HEK293T (cell line): ENCODE measurements at regions not wholly inside any gene's neighbourhood (a gene's known extent, or its start where the extent isn't known, plus 50 kb on each side); places are given as distances from the start of the nearest gene placed in this dataset.

Experiments
- CTCF ChIA-PET: fragments of 350-600 bp; formaldehyde crosslinking; extraction: SDS; loops from one replicate; lab custom pipeline; 2021; ENCODE audit warnings: antibody characterized with exemption, inconsistent platforms; lab: Yijun Ruan, JAX
- POLR2A ChIA-PET: fragments of 350-600 bp; formaldehyde crosslinking; extraction: SDS; loops from one replicate; lab custom pipeline; 2020; ENCODE audit warnings: antibody characterized with exemption, inconsistent platforms; lab: Yijun Ruan, JAX
- DNase-seq: peaks from one replicate; pipeline ENCODE4 v3.0.0; 2012; ENCODE audit warnings: mixed read lengths; ENCODE audit errors: extremely low spot score
- ARNT ChIP-seq: fragments of 450-650 bp; IDR thresholded peaks from 2 replicates; pipeline ENCODE4 v1.6.1; 2017; ENCODE audit warnings: mild to moderate bottlenecking
- BHLHE40 ChIP-seq: fragments of 450-650 bp; IDR thresholded peaks from 2 replicates; pipeline ENCODE4 v1.6.1; 2016; ENCODE audit warnings: mild to moderate bottlenecking, moderate library complexity, borderline replicate concordance
- CTBP1 ChIP-seq: fragments of 450-650 bp; IDR thresholded peaks from 2 replicates; pipeline ENCODE4 v1.6.1; 2016; ENCODE audit warnings: borderline replicate concordance
- ELF4 ChIP-seq: fragments of 450-650 bp; IDR thresholded peaks from 2 replicates; pipeline ENCODE4 v1.6.1; 2017; ENCODE audit warnings: antibody characterized with exemption
- FOXA1 ChIP-seq: fragments of 450-650 bp; IDR thresholded peaks from 2 replicates; pipeline ENCODE4 v1.6.1; 2016; ENCODE audit warnings: mild to moderate bottlenecking
- FOXK2 ChIP-seq: fragments of 450-650 bp; IDR thresholded peaks from 2 replicates; pipeline ENCODE4 v1.6.1; 2016; ENCODE audit warnings: mild to moderate bottlenecking
- FOXM1 ChIP-seq: fragments of 450-650 bp; IDR thresholded peaks from 2 replicates; pipeline ENCODE4 v1.6.1; 2017; ENCODE audit warnings: mild to moderate bottlenecking, borderline replicate concordance
- HDGF ChIP-seq: fragments of 450-650 bp; IDR thresholded peaks from 2 replicates; pipeline ENCODE4 v1.6.1; 2017; ENCODE audit warnings: antibody characterized with exemption, borderline replicate concordance
- L3MBTL2 ChIP-seq: fragments of 450-650 bp; conservative IDR thresholded peaks from 2 replicates; pipeline ENCODE4 v1.6.1; 2016; ENCODE audit warnings: mild to moderate bottlenecking
- LEF1 ChIP-seq: fragments of 450-650 bp; IDR thresholded peaks from 2 replicates; pipeline ENCODE4 v1.6.1; 2017; ENCODE audit warnings: mild to moderate bottlenecking, borderline replicate concordance
- NFRKB ChIP-seq: fragments of 450-650 bp; IDR thresholded peaks from 2 replicates; pipeline ENCODE4 v1.6.1; 2016; ENCODE audit warnings: mild to moderate bottlenecking, moderate library complexity
- SP1 ChIP-seq: fragments of 450-650 bp; IDR thresholded peaks from 2 replicates; pipeline ENCODE4 v1.6.1; 2017
- SUZ12 ChIP-seq: fragments of 450-650 bp; IDR thresholded peaks from 2 replicates; pipeline ENCODE4 v1.6.1; 2016; ENCODE audit warnings: mild to moderate bottlenecking
- TARDBP ChIP-seq: fragments of 450-650 bp; IDR thresholded peaks from 2 replicates; pipeline ENCODE4 v1.6.1; 2016
- ZNF384 ChIP-seq: fragments of 450-650 bp; IDR thresholded peaks from 2 replicates; pipeline ENCODE4 v1.6.1; 2016
- TF ChIP-seq, protein P1 (sequence below): fragments of 450-650 bp; IDR thresholded peaks from 2 replicates; pipeline ENCODE4 v1.6.1; 2016

DNA sequence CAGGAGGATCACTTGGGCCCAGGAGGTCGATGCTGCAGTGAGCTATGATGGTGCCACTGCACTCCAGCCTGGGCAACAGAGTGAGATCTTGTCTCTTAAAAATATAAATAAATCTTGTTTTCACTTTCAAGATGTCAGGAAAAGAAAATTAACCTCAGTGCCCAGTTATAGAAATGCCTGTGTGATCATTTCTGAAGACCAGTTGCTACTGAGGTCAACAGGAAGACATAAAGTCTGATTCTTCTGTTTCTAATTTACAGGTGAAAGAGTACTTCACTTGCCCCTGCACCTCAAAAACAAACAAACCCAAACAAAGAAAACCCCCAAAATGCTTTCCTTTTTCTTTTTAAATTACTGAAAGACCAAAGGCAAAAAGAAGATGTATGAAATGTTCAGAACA, 174.3 kb upstream of the NBEA start:
- CTCF ChIA-PET: no interaction called here

DNA sequence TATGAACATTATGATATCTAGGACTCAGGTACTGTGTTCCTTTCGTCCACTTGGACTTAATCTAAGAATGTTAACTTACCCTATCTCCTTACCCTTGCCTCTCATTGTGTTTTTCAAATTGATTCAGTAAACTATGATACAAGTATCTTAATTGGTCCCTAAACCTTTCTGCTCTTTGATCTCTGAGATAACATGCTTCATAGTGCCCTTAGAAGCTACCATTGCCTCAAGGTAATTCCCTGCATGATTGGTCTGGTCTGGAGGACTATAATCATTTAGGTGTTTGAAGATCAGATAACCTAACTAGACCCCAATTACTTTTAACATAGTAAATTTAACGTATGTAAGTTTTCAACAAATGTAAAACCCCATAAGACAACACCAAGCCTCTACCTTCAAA, 169.9 kb upstream of the NBEA start:
- ChIA-PET POLR2A (no interaction called here), CTCF (no interaction called here)
- TF ChIP-seq ZNF384 (no peak), HDGF (no peak), LEF1 (no peak), BHLHE40 (no peak), ARNT (no peak), CTBP1 (no peak), NFRKB (no peak), ELF4 (no peak), SP1 (no peak), SUZ12 (no peak), FOXK2 (no peak), TARDBP (no peak)
- TF ChIP-seq, protein P1, sequence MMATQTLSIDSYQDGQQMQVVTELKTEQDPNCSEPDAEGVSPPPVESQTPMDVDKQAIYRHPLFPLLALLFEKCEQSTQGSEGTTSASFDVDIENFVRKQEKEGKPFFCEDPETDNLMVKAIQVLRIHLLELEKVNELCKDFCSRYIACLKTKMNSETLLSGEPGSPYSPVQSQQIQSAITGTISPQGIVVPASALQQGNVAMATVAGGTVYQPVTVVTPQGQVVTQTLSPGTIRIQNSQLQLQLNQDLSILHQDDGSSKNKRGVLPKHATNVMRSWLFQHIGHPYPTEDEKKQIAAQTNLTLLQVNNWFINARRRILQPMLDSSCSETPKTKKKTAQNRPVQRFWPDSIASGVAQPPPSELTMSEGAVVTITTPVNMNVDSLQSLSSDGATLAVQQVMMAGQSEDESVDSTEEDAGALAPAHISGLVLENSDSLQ: no peak

More for the DNA sequence above, 174.3 kb upstream of the NBEA start:
- TF ChIP-seq TARDBP: no peak
- no peak for TF ChIP-seq L3MBTL2
- no peak for TF ChIP-seq FOXA1
- TF ChIP-seq ZNF384: no peak
- no peak for TF ChIP-seq HDGF
- no peak for TF ChIP-seq SUZ12
- TF ChIP-seq LEF1: no peak
- no peak for TF ChIP-seq ELF4
- no peak for TF ChIP-seq ARNT
- no peak for TF ChIP-seq BHLHE40
- TF ChIP-seq FOXM1: no peak
- TF ChIP-seq FOXK2: no peak
- TF ChIP-seq NFRKB: no peak
- TF ChIP-seq SP1: no peak
- TF ChIP-seq CTBP1: no peak
- TF ChIP-seq, protein P1: no peak
- DNase-seq: no peak
- POLR2A ChIA-PET: no interaction called here

DNA sequence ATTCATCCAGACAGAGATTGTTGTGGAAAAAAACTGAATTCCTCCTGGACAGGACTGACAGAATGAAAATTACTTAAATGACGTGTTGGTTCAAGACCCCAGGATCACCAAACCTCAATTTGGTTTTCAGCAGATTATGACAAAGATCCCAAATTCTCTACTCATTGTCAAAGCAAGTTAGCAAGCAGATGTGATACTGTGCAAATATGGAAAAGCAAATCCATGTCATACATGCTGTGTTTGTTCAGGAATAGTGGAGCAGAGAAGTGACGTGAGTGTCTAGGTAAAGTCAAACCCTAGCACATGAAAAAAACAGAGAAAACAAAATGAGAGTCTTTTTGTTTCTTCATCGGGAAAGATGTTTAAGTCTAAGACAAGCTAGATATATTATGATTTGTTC, 169.2 kb upstream of the NBEA start:
- ChIA-PET CTCF (no interaction called here), POLR2A (no interaction called here)
- DNase-seq: no peak
- TF ChIP-seq CTBP1 (no peak), SUZ12 (no peak), FOXA1 (no peak), L3MBTL2 (no peak), BHLHE40 (no peak), ZNF384 (no peak), FOXM1 (no peak), LEF1 (no peak)
- TF ChIP-seq, protein P1: no peak

More for the DNA sequence above, 169.9 kb upstream of the NBEA start:
- no peak for DNase-seq

DNA sequence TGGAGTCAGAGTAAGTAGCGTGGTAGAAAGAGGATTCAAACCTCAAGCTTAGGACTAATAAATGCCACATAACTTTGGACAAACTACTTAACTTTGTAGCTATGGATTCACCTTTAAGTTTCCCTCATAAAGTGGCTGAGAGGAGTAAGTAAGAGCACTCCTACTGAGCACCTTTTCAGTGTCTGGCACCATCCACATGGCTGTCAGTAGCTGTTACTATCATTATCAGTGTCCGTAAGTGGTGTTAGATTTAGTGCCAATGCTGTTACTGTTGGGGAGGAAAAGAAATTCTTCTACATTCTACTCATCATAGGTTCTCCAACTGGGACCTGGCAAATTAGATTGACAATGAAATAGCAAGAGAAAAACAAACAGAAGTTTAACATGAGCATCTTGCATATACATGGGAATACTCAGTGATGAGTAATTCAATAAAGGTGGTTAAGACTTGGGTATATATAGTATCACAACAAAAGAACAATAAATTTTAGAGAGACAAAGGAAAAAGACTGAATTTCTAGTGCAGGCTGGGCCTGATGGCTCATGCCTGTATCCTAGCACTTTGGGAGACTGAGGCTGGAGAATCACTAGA, 165.6 kb upstream of the NBEA start:
- ChIA-PET CTCF (no interaction called here), POLR2A (no interaction called here)
- no peak for DNase-seq
- TF ChIP-seq L3MBTL2 (no peak), SUZ12 (no peak), ARNT (no peak), ZNF384 (no peak), BHLHE40 (no peak), NFRKB (no peak), LEF1 (no peak), ELF4 (no peak), FOXA1 (no peak), CTBP1 (no peak), TARDBP (no peak), SP1 (no peak), FOXK2 (no peak), FOXM1 (no peak), HDGF (no peak)
- TF ChIP-seq, protein P1: no peak

DNA sequence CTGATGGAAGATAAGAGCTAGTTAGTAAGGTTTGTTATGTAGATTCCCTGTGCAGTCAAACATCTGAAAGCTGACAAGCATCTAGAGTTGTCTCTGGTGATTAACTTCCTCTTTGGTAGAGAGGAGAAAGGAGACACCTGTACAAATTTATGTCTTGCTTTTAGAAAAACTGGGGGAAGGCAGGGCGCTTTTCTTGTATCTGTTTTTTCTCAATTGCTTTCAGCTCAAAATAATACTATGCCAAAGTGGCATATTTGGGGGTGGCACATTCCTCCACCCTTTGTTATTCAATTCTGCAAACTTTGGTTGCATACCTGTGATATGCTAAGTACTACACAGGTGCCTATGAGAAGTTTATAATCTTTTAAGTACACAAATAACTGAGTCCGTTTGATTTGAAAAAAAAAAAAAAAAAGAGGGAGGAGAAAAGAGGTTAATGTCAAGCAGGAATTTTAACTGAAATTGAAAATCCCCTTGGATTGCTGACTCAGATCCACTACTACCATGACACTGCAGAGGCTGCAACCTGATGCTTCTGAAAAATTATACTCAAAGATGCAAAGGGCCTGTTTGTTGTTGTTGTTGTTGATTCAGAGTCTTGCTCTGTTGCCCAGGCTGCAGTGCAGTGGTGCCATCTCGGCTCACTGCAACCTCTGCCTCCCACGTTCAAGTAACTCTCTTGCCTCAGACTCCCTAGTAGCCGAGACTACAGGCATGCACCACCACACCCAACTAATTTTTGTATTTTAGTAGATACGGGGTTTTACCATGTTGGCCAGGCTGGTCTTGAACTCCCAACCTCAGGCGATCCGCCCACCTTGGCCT, 164.8 kb upstream of the NBEA start:
- no peak for DNase-seq
- CTCF ChIA-PET: no interaction called here
- TF ChIP-seq CTBP1 (no peak), BHLHE40 (no peak), SP1 (no peak), NFRKB (no peak), FOXA1 (no peak), LEF1 (no peak), ARNT (no peak), L3MBTL2 (no peak), SUZ12 (no peak), HDGF (no peak), TARDBP (no peak), FOXM1 (no peak), FOXK2 (no peak), ZNF384 (no peak), ELF4 (no peak)
- TF ChIP-seq, protein P1: no peak
- POLR2A ChIA-PET: no interaction called here
